HG03432 (cell line): ENCODE measurements at regions not wholly inside any gene's neighbourhood (a gene's known extent, or its start where the extent isn't known, plus 50 kb on each side); places are given as distances from the start of the nearest gene placed in this dataset.

Source experiments
- ATAC-seq: cut with Tn5 transposase; IDR thresholded peaks from one replicate; pipeline ENCODE4 v1.9.1; 2021; ENCODE audit warnings: mild to moderate bottlenecking, moderate library complexity; ENCODE audit not compliant: unreplicated experiment

DNA sequence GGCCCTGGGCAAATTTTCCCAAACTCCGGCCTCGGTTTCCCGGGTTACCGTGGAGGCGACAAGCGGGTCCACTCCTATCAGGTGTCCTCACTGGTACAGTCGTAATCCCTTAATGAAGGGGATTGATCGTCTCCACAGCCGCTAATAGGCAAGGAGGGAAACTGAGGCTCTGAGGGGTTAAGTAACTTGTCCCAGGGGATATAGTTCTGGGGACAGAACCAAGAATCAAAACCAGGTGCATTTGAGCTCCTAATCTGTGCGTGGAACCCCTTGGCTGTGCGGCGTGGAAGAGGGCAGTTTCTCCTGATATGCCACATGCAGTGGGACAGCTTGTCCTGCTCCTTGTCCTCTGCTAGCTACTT, 157.2 kb downstream of the CYRIA start:
- no peak for ATAC-seq

DNA sequence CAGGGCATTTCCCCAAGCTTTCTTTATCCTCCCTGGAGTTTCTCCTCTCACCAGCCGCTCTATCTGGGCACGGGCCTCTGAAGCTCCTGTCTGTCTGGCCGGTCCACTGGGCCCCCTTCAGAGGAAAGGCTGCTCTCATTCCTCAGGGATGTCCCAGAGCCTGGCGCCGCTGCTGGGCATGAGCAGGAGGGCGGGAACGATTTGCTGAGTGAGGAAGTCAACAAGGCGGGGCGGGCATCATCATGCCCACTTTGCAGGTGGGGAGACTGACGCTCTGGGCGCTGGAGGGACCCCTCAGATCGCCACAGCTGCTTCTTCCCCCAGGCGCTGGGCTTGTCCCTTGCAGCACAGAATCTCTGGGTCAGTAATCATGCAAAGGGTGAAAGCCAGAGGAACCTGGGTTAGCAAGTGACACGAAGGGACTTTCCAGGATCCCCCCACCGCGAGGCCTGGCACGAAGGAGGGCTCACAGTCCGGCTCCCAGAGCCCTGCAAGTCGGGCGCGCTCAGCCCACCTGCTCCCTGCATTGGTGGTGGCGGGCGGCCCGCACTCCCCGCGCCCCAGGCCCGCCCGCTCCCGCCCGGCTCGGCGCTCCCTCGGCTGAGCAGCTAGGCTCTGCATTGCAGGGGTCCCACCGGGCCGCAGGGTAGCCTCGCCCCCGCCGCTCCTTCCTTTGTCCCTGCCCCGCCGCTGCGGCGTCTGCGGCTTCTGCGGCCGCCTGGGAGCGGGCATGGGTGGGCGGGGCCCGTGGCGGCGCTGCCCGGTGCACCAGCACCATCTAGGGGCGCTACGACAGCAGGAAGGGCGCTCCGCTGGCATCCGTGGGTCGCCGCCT, 157.8 kb downstream of the CYRIA start:
- ATAC-seq: peak; percentile 54

DNA sequence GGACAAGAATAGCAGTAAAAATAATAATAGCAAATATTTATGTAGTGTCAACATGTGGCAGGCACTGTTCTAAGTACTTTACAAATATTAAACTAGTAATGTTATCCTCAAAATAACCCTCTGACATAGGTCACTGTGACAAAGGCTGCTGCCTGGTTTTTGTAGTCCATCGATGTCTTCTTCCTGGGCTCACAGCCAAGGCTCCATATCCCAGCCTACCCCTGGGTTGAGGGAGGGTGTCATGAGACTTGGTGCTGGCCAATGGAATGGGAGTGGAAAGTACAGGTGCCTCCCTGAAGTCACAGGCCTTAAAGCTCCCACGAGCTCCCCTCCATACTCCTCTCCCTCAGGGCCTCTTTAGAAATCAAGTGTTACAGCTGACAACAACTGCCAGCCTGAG, 159.3 kb downstream of the CYRIA start:
- ATAC-seq: no peak

DNA sequence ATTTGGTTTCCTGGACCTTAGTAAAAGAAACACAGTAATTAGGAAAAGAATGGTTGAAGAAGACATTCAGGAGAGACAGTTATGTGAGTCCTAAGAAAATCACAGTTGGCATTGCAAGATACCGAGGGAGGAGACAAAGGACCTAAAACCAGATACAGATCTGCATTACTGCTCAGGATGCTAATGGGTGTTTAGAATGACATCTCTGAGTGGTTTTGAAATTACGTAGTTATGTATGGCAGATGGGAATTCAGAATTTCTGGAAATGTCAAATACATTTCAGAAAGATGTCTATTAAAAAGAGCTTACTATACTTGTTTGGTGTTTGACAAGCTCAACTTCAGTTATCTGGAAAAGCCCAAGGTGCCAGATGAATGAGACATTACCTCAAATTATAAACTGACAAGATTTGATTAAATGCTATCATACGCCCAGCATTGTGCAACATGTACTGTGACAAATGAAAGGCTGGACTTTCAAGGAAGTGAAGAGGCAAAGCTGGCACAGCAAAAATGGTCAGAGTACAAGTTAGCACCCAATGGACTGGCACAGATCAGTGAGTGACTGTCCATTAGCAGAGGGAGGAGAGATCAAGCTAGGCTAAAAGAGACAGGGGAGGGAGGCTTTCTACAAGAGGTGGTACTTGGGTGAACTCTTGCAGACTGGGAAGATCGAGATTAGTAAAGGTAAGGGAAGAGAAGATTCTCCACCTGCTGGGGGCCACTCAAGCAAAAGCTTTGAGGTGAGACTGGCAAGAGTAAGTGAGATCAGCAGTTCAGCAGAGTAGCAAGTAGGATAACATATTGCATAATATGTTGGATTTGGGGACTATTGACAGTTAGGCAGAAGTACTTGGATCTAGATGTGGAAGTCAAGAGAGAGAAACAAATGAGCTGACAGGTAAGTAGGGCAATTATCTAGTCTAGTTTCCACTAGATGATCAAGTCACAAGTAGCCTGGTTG, 168.9 kb downstream of the CYRIA start:
- no peak for ATAC-seq

DNA sequence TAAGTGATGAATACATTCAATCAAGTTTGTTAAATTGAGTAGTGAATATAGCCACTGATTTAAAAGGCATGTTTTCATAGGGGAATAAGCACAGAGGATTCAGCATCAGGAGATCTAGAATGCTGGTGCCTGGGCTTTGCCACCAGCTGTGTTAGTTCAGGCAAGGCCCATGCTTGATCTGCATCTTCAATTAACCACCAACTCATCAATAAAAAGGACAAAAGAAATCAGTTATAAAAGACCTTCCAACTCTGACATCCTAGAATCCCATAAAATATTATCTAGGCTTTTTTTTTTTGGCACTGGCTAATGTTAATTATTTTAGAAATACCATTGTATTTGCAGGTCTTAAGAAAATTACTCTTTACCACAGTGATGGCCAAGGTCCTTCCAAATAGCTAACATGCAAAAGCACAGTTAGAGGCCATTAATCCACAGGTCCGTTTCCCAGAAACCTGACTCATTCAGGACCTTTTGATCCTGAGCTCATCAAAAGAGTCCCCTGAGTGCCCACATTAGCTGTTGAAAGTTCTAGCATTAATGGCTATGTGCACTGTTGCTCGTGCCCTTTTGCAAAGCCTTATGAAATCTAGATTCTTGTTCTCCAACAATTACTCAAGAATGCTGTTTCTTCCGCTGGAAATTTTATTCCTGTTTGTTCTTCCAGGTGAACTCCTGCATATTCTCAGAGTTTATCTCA, 170.0 kb downstream of the CYRIA start:
- ATAC-seq: no peak

DNA sequence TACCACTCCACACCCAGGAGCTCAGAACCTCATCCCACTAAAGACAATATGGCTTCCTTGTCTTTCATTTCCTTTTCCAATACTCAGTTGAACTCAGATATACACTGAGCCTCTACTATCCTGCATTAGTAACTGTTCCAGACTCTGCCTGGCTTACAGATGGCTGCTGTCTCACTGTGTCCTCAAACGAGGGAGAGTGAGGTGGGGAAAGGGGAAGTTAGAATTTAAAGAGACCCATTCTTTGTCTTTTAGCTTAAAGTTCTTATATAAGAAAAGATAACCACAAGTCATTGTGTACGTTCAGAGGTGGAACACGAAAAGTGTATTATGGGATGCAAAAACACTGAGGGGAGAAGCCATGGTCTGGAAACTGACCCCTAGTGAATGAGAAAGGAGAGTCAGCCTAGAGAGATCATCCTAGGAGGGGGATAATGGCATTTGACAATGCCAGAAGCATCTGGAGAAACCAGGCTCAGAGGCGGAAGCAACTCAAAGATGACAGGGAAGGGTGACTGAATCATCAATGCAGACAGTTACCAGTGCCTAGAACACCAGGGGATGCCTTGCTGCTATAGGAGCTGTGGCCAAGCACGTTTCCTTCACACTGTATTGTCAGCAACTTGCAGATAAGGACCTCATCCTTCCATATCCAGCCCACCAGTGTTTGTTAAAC, 170.7 kb downstream of the CYRIA start:
- ATAC-seq: no peak

DNA sequence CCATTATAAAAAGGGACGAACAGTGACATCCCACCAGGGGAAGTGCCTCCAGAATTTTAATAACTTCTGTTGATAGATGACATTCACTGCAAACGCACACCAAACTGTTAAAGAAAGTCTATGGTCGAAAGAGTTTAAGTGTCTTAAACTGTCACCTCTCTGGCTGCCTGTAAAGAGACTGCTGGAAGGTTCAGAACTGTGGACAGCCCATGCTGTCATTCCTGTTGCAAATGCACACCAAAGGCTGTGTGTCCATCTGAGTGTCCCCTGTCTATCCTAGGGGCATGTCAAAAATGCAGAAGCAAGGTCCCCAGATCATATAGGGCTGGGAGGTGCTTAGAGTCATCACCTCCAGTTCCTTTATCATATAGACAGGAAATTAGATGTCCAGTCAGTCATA, 171.8 kb downstream of the CYRIA start:
- no peak for ATAC-seq

DNA sequence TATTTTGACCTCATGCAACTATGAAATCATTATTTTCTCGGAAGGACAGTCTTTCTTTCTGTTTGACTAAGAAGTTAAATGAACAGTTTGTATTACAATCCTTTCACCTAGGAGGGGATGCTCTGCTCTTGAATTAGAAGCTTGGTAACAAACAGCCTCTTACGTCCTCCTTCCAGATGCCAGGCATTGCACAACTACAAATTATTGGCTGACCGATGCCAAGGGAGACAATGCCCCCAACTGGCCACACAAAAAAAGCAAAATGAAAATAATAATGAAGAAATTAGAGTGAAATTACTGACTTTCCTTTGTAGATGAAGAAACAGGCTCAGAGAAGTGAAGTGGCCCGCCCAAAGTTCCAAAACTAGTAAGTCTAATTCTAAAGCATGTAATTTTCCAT, 177.9 kb downstream of the CYRIA start:
- ATAC-seq: no peak

DNA sequence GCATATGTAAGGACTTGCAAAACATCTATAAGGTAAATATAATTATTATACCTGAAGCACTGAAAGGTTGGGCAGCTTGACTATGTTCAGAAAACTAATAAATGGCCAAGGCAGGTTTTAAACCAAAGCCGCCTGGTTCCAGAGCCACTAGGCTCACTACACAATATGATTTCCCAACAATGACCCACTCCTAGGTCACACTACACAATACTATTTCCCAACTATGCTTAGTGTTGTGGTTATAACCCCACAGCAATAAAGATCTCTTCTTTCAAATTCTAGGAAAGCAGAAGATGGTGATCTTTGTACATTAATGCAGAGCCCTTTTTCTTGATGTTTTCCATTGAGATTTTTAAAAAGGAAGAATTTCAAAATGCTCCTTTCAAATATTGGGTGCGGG, 180.4 kb downstream of the CYRIA start:
- ATAC-seq: no peak

DNA sequence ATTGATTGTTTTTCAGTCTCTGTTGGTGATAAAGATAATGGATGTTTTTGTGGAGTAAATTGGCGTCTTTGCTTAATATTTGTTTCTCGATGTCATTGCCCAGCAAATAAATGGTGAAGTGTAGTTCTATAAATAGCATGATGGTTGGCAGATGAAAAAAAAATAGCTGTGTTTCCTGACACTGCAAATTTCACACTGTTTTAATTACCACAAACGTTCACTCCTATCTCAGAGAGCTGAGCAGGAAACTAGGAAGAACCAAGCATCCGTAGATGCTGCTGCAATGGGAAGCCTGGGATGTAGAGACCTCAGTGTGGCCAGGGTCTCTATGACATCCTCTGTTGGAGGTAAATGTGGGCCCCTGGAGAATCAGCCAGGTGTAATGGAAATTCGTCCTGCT, 183.2 kb downstream of the CYRIA start:
- no peak for ATAC-seq

DNA sequence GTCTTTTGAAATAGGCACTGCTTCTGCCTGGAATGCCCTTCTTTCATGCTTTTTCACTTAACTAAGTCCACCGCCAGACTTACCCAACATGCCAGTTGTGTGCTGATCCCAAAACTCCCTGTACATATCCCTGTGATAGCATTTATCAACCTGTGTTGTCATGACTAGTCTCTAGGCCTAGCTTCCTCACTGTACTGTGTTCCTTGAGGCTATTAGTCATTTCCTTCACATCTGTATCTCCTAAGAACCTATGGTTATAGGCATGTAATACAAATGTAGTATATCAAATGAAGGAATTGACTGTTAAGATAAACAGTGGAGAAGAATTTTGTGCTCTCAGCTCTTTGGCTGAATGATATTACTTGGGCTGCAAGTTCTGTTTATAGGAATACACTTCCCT, 184.3 kb downstream of the CYRIA start:
- ATAC-seq: no peak

DNA sequence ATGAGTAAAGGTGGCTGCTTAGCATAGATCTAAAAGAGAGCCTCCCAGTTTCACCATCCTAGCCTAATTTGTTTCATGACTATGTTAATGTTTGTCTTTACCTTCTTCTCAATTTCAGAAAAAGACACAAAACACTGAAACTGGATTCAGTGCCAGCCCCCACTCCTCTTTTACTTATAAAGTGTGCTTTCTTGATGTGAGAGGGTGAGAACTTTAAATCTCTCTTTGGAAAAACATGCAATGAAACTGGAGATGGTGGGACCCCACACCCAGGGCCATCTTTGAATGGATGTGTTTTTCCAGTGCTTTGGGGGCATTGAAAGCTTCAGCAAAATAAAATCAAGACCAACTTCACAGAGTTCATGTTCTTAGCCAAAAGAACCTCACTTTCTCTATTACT, 185.9 kb downstream of the CYRIA start:
- ATAC-seq: no peak

DNA sequence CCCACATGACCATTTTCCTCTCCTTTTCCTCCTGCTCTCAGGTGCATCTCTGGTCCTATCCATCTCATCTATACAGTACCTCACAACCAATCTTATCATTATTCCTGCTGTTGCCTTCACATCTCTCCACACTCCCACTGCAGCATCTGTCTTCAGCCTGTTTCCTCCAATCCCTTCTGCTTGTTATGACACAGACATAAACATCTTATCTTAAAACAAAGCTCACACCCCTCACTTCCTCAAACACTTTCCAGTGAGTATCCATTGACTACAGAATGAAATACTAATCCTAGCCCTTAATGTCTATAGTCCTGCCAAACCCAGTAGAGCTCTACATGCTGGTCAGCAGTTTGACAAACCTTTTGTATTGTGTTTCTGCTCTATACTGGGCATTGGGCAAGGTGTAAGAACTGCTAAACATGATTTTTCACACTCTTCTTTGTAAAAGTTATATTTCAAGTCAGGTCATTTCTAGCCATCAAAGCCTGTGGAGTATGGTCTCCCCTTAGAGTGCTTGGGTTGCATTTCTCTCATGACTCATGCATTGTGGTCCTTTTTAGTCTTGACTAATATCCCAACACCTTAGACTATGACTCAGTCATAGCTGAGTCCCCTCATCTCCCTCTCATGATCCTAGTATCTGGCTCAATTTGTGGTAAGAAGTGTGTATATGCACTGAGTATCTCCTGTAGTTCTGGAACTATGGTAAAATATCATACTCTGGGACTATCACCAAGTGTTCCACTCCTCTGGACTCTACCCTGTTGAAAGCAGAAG, 187.0 kb downstream of the CYRIA start:
- no peak for ATAC-seq

DNA sequence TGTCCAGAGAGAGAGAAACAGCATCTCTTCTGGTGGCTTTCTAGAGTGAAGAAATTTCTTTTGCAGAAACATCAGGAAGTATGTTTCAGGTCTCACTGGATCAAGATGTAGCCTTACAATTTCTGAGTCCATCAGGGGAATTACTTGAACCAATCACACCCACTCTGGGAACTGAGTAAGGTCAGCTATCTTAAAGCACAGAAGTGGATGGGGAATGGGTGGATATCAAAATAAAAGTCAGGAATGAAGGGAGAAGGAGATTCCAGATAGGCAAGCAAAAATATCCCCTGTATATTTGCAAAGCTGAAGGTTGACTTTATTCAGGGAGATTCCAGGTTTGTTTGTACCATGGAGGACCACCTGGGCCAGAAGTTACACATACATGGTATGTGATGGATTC, 188.0 kb downstream of the CYRIA start:
- no peak for ATAC-seq

DNA sequence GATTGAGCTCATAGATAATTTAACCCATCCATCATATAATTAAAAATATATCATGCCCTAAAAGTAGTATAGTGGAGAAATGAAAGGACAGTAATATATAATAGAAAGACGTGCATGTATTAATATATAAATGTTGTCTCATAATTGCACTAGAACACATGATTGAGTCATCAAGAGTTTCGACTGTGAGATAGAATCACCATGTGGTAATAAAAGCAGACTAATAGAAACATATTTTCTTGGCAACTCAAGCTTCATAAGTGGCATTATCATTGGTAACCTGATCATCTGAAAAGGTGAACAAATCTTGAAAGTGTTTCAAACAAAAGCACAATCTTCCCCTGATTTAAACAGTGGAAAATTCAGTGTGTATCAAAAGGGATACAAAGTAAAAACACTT, 188.8 kb downstream of the CYRIA start:
- no peak for ATAC-seq

DNA sequence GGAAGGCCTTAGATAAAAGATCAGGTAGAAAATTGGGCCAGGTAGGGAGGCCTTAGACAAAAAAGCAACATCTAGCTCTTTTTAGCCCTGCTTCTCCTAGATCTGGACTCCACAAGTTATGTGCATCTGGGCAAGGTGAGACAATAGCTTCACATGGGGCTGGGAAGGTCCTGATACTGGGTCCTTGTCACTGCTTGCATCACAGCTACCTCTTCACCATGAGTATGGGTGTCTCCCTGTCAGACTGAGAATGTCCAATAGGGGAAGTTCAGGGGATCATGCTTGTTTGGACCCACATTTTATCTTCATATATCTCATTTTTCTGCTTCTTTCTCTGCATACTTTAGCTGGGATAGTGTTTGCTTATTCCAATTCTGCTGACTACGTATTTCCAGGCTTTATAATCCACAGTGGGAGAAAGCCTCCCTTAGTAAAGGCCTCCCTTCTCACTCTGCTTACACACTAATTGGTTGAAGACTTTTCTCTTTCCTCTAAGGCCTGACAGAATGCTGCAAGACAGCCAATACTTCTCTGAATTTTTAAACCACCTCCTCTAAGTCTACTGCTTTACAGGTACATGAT, 189.6 kb downstream of the CYRIA start:
- no peak for ATAC-seq

DNA sequence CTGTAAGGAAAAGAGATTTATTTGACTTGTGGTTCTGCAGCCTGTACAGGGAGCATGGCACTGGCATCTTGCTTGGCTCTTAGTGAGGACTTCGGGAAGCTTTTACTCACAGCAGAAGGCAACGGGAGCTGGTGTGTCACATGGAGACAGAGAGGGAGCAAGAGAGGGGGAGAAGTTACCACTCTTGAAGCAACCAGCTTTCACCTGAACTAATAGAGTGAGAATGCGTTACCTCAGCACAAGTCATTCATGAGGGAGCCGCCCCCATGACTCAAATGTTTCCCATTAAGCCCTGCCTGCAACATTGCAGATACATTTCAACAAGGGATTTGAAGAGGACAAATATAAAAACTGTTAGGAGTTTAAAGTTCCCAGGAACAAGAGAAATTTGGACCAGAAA, 190.0 kb downstream of the CYRIA start:
- ATAC-seq: no peak

DNA sequence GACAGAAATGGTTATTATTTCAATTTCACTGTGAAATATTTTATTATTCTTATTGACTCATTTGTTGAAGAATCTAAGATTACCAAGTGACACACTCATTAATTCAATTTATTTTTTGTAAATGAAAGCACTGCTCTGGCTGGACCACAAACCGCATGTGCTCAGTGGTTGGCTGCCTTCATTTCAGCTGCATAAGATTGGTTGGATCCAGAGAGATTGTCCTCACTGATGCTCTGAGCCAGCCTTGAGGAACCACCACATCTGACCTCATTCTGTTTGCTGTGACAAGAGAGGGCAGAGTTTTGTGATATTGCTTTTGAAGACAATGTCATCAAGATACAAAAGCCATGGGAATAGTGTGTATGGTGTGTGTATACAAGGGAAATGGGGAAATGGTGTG, 192.1 kb downstream of the CYRIA start:
- ATAC-seq: no peak

DNA sequence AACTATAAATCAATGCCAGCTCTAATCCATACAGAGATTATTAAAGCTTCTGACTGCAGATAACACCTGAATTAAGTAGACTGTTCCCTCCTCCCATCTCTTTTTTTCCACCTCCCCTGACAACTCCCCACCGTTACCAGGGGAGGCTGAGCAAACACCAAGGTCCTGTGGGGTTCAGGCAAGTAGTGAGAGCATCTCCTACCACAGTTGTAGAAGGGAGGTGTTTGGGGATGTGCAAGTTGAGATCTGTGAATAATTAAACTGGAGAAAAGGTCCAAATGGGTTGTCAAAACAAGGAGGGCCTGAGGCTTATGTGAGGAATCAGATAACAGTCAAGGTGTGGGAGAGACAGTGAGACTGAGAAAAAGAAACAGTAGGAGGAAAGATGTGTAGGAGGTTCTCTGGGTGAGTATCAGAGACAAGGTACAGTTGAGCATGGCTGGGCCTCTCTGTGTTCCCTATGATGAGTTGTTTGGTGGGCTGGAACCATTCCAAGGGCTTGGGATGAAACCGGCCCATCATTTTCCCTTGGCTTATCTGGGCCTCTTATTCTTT, 194.6 kb downstream of the CYRIA start:
- no peak for ATAC-seq

DNA sequence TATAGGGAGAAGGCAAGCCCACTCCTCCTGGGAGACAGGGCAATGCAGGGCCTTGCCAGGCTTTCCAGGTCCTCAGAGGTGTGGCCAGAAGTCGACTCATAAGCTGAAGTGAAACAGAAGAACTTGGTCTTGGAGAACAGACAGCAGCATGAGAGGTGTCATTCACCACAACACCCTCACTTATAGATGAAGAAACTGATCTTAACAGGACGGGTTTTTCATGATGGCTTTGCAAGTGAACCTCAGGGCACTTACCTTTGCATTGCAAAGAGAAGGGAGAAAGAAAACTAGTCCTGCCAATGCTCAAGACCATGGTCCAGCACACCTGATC, 198.8 kb downstream of the CYRIA start:
- ATAC-seq: no peak
